B cell (primary cell): ENCODE measurements at regions not wholly inside any gene's neighbourhood (a gene's known extent, or its start where the extent isn't known, plus 50 kb on each side); places are given as distances from the start of the nearest gene placed in this dataset.

Source experiments
- ATAC-seq: fragments of 200-7000 bp; cut with Tn5 transposase; one replicate; pipeline ENCODE4 v1.10.0; 2021; ENCODE audit warnings: low read depth, mild to moderate bottlenecking, moderate number of reproducible peaks, moderate library complexity
- CTCF ChIA-PET: fragments of 350-600 bp; sonication (Branson Sonifier 250); formaldehyde crosslinking; loops from one replicate; lab custom pipeline; 2021; ENCODE audit warnings: antibody characterized with exemption, inconsistent platforms; lab: Charles Lee
- POLR2A ChIA-PET: fragments of 350-600 bp; sonication (Branson Sonifier 250); formaldehyde crosslinking; loops from one replicate; lab custom pipeline; 2021; ENCODE audit warnings: antibody characterized with exemption; lab: Charles Lee
- DNase-seq: peaks from one replicate; pipeline ENCODE4 v3.0.0; 2013
- H2AFZ ChIP-seq: 2 replicates; pipeline ENCODE4 v1.6.1; 2012; ENCODE audit warnings: mild to moderate bottlenecking, low read depth, low read length; ENCODE audit not compliant: insufficient read depth, poor library complexity, severe bottlenecking
- H3K27ac ChIP-seq, 2 donors: 1 replicate in 1 of 2; 2 replicates in 1 of 2; pipeline ENCODE4 v1.5.1; 2012 to 2013; ENCODE audit warnings: low read length in 2 of 2, mild to moderate bottlenecking in 2 of 2, moderate library complexity in 1 of 2
- H3K27me3 ChIP-seq, 4 experiments: fragments of 200-600 bp in 1 of 4; sonication (generic) in 1 of 4; replicated peaks in 1 of 4; 1 replicate in 2 of 4; 2 replicates in 2 of 4; pipeline versions ENCODE4 v1.6.1 to v1.7.0; 2013 to 2016; ENCODE audit warnings: low read length in 3 of 4, mild to moderate bottlenecking in 2 of 4, mixed read lengths in 1 of 4, moderate library complexity in 1 of 4; ENCODE audit not compliant: insufficient read depth in 4 of 4, control insufficient read depth in 3 of 4; ENCODE audit errors: control extremely low read depth in 1 of 4
- H3K36me3 ChIP-seq, 2 experiments: replicated peaks in 1 of 2; 1 replicate in 1 of 2; 2 replicates in 1 of 2; pipeline versions ENCODE4 v1.6.1 to v1.7.1; 2013; ENCODE audit warnings: low read length in 1 of 2; ENCODE audit not compliant: insufficient read depth in 2 of 2, control insufficient read depth in 1 of 2; ENCODE audit errors: control extremely low read depth in 1 of 2, extremely low read depth in 1 of 2
- H3K4me1 ChIP-seq, 2 donors: fragments of 200-600 bp in 1 of 2; sonication (generic) in 1 of 2; 1 replicate in 1 of 2; 2 replicates in 1 of 2; pipeline versions ENCODE4 v1.5.1 to v1.6.1; 2013 to 2017; ENCODE audit warnings: low read length in 2 of 2; ENCODE audit not compliant: control insufficient read depth in 2 of 2, insufficient read depth in 2 of 2
- H3K4me2 ChIP-seq: replicated peaks from 2 replicates; pipeline ENCODE3; 2012; ENCODE audit warnings: mild to moderate bottlenecking, low read depth, low read length; ENCODE audit not compliant: poor library complexity, severe bottlenecking
- H3K4me3 ChIP-seq, 5 experiments: fragments of 200-600 bp in 1 of 5; sonication (generic) in 1 of 5; 1 replicate in 3 of 5; 2 replicates in 2 of 5; pipeline versions ENCODE4 v1.5.1 to v1.7.0; 2011 to 2016; ENCODE audit warnings: low read length in 4 of 5, mild to moderate bottlenecking in 4 of 5, low read depth in 2 of 5, control low read depth in 1 of 5, moderate library complexity in 1 of 5; ENCODE audit not compliant: insufficient read depth in 1 of 5; ENCODE audit errors: control extremely low read depth in 1 of 5, extremely low read depth in 1 of 5
- H3K79me2 ChIP-seq: fragments of 200-600 bp; sonication (generic); one replicate; pipeline ENCODE4 v1.6.0; 2016; ENCODE audit warnings: low read length; ENCODE audit not compliant: control insufficient read depth, insufficient read depth
- H3K9ac ChIP-seq: fragments of 200-600 bp; sonication (generic); 2 replicates; pipeline ENCODE4 v1.6.1; 2017; ENCODE audit warnings: mild to moderate bottlenecking, low read length, moderate library complexity
- H3K9me3 ChIP-seq, 3 donors: one replicate each; pipeline versions ENCODE4 v1.6.1 to v1.7.1; 2013; ENCODE audit warnings: low read length in 2 of 3; ENCODE audit not compliant: control insufficient read depth in 2 of 3, insufficient read depth in 1 of 3; ENCODE audit errors: control extremely low read depth in 1 of 3
- H4K20me1 ChIP-seq: 2 replicates; pipeline ENCODE4 v1.6.0; 2012; ENCODE audit warnings: mild to moderate bottlenecking, low read length; ENCODE audit not compliant: insufficient read depth, control insufficient read depth, poor library complexity, severe bottlenecking
- H3K27ac Mint-ChIP-seq: one replicate; pipeline ENCODE4 v1.8.0; 2021; ENCODE audit warnings: mixed read lengths
- H3K27me3 Mint-ChIP-seq: one replicate; pipeline ENCODE4 v1.8.0; 2021; ENCODE audit warnings: mixed read lengths
- H3K4me1 Mint-ChIP-seq: one replicate; pipeline ENCODE4 v1.8.0; 2021; ENCODE audit warnings: mixed read lengths
- H3K4me3 Mint-ChIP-seq: one replicate; pipeline ENCODE4 v1.8.0; 2021; ENCODE audit warnings: mixed read lengths
- H3K9me3 Mint-ChIP-seq: one replicate; pipeline ENCODE4 v1.8.0; 2022; ENCODE audit warnings: mixed read lengths; ENCODE audit not compliant: insufficient read depth
- CTCF ChIP-seq: fragments of 200-600 bp; IDR thresholded peaks from one replicate; pipeline ENCODE4 v1.8.0; 2022; ENCODE audit warnings: antibody characterized with exemption, mild to moderate bottlenecking
- EZH2 ChIP-seq: IDR thresholded peaks from 2 replicates; pipeline ENCODE4 v1.6.1; 2012; ENCODE audit warnings: borderline replicate concordance, low read depth, mild to moderate bottlenecking, moderate library complexity, low read length; ENCODE audit not compliant: insufficient read depth, poor library complexity, severe bottlenecking
- WGBS: methylation state at CpG from one replicate; pipeline ENCODE4 v1.1.5; 2013; ENCODE audit warnings: missing lambda C conversion rate; ENCODE audit not compliant: insufficient coverage; 5-methylcytosine and 5-hydroxymethylcytosine counted together
- intact Hi-C: fragments of 100-400 bp; cut with micrococcal nuclease; formaldehyde crosslinking; loops from one replicate; pipeline ENCODE4 v1.10.0; 2022

- DNase-seq (no peak), ATAC-seq (no peak)
- Histone ChIP-seq H3K9me3 (peaks cover 0 to 5% (median 0%) of the 10 kb centered on the region in 3 donors), H3K36me3 (no peaks in the 10 kb centered on the region), H3K4me2 (no peak overlapping the region), H3K79me2 (no peaks in the 10 kb centered on the region), H2AFZ (no peak overlapping the region), H3K27me3 (no peaks in the 10 kb centered on the region), H3K4me3 (no peak overlapping the region), H3K4me1 (peaks cover 0 to 8% of the 10 kb centered on the region in 2 donors), H4K20me1 (no peaks in the 10 kb centered on the region), H3K27ac (no peak overlapping the region), H3K9ac (no peak overlapping the region)
- no peak overlapping the region for H3K4me3 Mint-ChIP-seq
- H3K4me1 Mint-ChIP-seq = peaks cover 6% of the 10 kb centered on the region
- TF ChIP-seq CTCF (no peak), EZH2 (no peak)
- H3K27ac Mint-ChIP-seq = no peak overlapping the region
- intact Hi-C loops = no loop called here
- WGBS = 60% methylated on average over 1 of the region's 4 CpGs
- H3K9me3 Mint-ChIP-seq = no peaks in the 10 kb centered on the region
- peaks cover 3% of the 10 kb centered on the region for H3K27me3 Mint-ChIP-seq
- ChIA-PET CTCF (no interaction called here), POLR2A (no interaction called here)
Measured at GRCh38 chr10:43818687-43819086, 170.0 kb upstream of the ZNF32 start.

GRCh38 chr10:43817368-43817767 lies 168.7 kb upstream of the ZNF32 start:
- ChIA-PET CTCF (no interaction called here), POLR2A (no interaction called here)
- H3K36me3 ChIP-seq = no peaks in the 10 kb centered on the region
- H3K9me3 ChIP-seq = peaks cover 0 to 5% (median 1%) of the 10 kb centered on the region in 3 donors
- WGBS = 90% methylated on average over 1 of the region's 4 CpGs
- no peak overlapping the region for H3K4me2 ChIP-seq
- Mint-ChIP-seq H3K27ac (no peak overlapping the region), H3K27me3 (peaks cover 3% of the 10 kb centered on the region), H3K4me3 (no peak overlapping the region), H3K4me1 (peaks cover 6% of the 10 kb centered on the region), H3K9me3 (no peaks in the 10 kb centered on the region)
- H3K9ac ChIP-seq = no peak overlapping the region
- H3K79me2 ChIP-seq = no peaks in the 10 kb centered on the region
- TF ChIP-seq CTCF = no peak
- no peak for TF ChIP-seq EZH2
- DNase-seq = no peak
- peaks cover 0 to 8% of the 10 kb centered on the region in 2 donors for H3K4me1 ChIP-seq
- H2AFZ ChIP-seq = no peak overlapping the region
- H4K20me1 ChIP-seq = no peaks in the 10 kb centered on the region
- intact Hi-C loops = no loop called here
- no peak overlapping the region for H3K27ac ChIP-seq
- no peak for ATAC-seq
- H3K4me3 ChIP-seq = no peak overlapping the region
- H3K27me3 ChIP-seq = no peaks in the 10 kb centered on the region
